HepG2 (cell line): ENCODE measurements at regions not wholly inside any gene's neighbourhood (a gene's known extent, or its start where the extent isn't known, plus 50 kb on each side); places are given as distances from the start of the nearest gene placed in this dataset.
"Not testable (repeated sequence)": the region's sequence is repeated elsewhere in the genome, so short reads cannot be mapped to it uniquely, and the experiment has no call there.

Experiments
- ATAC-seq: fragments of 200-7000 bp; cut with Tn5 transposase; 3 replicates; pipeline ENCODE4 v1.9.1; 2020; ENCODE audit warnings: mild to moderate bottlenecking, moderate library complexity
- BruUV-seq: library from RNA; stranded (reverse); fragments of 400-500 nt; replicated peaks from 2 replicates; lab custom pipeline; 2021; lab: Mats Ljungman, UMichigan
- CTCF ChIA-PET: fragments of 300-600 bp; formaldehyde crosslinking; extraction: SDS; loops from one replicate; lab custom pipeline; 2021; ENCODE audit warnings: low total read pairs, inconsistent platforms, low intra/inter-chr PET ratio; lab: Yijun Ruan, JAX
- POLR2A ChIA-PET: fragments of 350-600 bp; sonication (Branson Sonifier 250); formaldehyde crosslinking; loops from one replicate; lab custom pipeline; 2020; ENCODE audit warnings: antibody characterized with exemption, inconsistent platforms; lab: Yijun Ruan, JAX
- DNase-seq: peaks from one replicate; pipeline ENCODE4 v3.0.0-alpha.2; 2015; ENCODE audit warnings: low spot score
- FAIRE-seq: peaks from 3 replicates; lab custom pipeline; 2011; peaks lifted over from hg19 to GRCh38; lab: Jason Lieb, UNC
- H2AFZ ChIP-seq: one replicate; pipeline ENCODE4 v1.6.1; 2011; ENCODE audit warnings: low read length, inconsistent platforms
- H3K27ac ChIP-seq: fragments of 300-600 bp; 3 replicates; pipeline ENCODE4 v1.8.0; 2011; ENCODE audit warnings: mixed run types, mild to moderate bottlenecking, mixed read lengths, low read length, inconsistent platforms; ENCODE audit not compliant: insufficient read depth; ENCODE audit errors: extremely low read length
- H3K27me3 ChIP-seq, 2 experiments: fragments of 200-600 bp in 1 of 2; 2 replicates in 1 of 2; 3 replicates in 1 of 2; pipeline versions ENCODE4 v1.6.0 to v1.8.0; 2011; ENCODE audit warnings: low read length in 2 of 2, mild to moderate bottlenecking in 2 of 2, moderate library complexity in 2 of 2, inconsistent platforms in 1 of 2; ENCODE audit not compliant: insufficient read depth in 2 of 2, control insufficient read depth in 1 of 2
- H3K36me3 ChIP-seq, 2 experiments: fragments of 200-600 bp in 1 of 2; replicated peaks in 1 of 2; 2 replicates in 1 of 2; 3 replicates in 1 of 2; pipeline versions ENCODE4 v1.5.1 to v1.8.0; 2011; ENCODE audit warnings: low read length in 2 of 2, inconsistent platforms in 1 of 2; ENCODE audit not compliant: insufficient read depth in 2 of 2, control insufficient read depth in 1 of 2
- H3K4me1 ChIP-seq: 2 replicates; pipeline ENCODE4 v1.5.1; 2012; ENCODE audit warnings: low read length, inconsistent platforms; ENCODE audit not compliant: insufficient read depth
- H3K4me2 ChIP-seq: 2 replicates; pipeline ENCODE4 v1.6.0; 2011; ENCODE audit warnings: low read depth, low read length, inconsistent platforms
- H3K4me3 ChIP-seq, 3 experiments: fragments of 200-600 bp in 1 of 3; sonication (generic), shearing (Covaris generic) in 1 of 3; replicated peaks in 1 of 3; 2 replicates each; pipeline ENCODE4 v1.5.1; 2011 to 2016; ENCODE audit warnings: low read length in 3 of 3, inconsistent platforms in 2 of 3, low read depth in 2 of 3, mild to moderate bottlenecking in 2 of 3, control low read depth in 1 of 3, mixed read lengths in 1 of 3; ENCODE audit not compliant: insufficient read depth in 1 of 3
- H3K79me2 ChIP-seq: one replicate; pipeline ENCODE4 v1.6.1; 2011; ENCODE audit warnings: low read length, inconsistent platforms; ENCODE audit not compliant: insufficient read depth
- H3K9ac ChIP-seq: 2 replicates; pipeline ENCODE4 v1.6.0; 2011; ENCODE audit warnings: mild to moderate bottlenecking, low read depth, low read length, inconsistent platforms; ENCODE audit not compliant: insufficient read depth
- H3K9me3 ChIP-seq: 2 replicates; pipeline ENCODE4 v1.5.1; 2012; ENCODE audit warnings: mild to moderate bottlenecking, low read length
- H4K20me1 ChIP-seq: 2 replicates; pipeline ENCODE4 v1.6.0; 2011; ENCODE audit warnings: inconsistent platforms, mild to moderate bottlenecking, low read length, moderate library complexity; ENCODE audit not compliant: insufficient read depth
- ELF4 ChIP-seq: sonication (generic); formaldehyde crosslinking; IDR thresholded peaks from 2 replicates; pipeline ENCODE4 v1.5.0; 2020; ENCODE audit warnings: missing genetic modification reagents, mild to moderate bottlenecking, moderate library complexity, borderline replicate concordance
- GFI1 ChIP-seq: sonication (generic); formaldehyde crosslinking; IDR thresholded peaks from 2 replicates; pipeline ENCODE4 v1.5.0; 2020; ENCODE audit warnings: missing genetic modification reagents, mild to moderate bottlenecking, borderline replicate concordance
- GZF1 ChIP-seq: sonication (generic); formaldehyde crosslinking; IDR thresholded peaks from 2 replicates; pipeline ENCODE4 v1.5.1; 2020; ENCODE audit warnings: mild to moderate bottlenecking, missing genetic modification reagents
- KLF9 ChIP-seq: IDR thresholded peaks from 2 replicates; pipeline ENCODE4 v1.6.1; 2016; ENCODE audit warnings: low read depth
- MBD4 ChIP-seq: IDR thresholded peaks from 2 replicates; pipeline ENCODE4 v1.6.1; 2012; ENCODE audit warnings: low read length, inconsistent platforms, borderline replicate concordance
- NBN ChIP-seq: fragments of 450-650 bp; conservative IDR thresholded peaks from 2 replicates; pipeline ENCODE4 v1.6.1; 2017
- NCOA1 ChIP-seq: sonication (generic); formaldehyde crosslinking; IDR thresholded peaks from 2 replicates; pipeline ENCODE4 v1.9.0; 2021; ENCODE audit warnings: missing genetic modification reagents
- PPARG ChIP-seq: conservative IDR thresholded peaks from 2 replicates; pipeline ENCODE4 v1.6.1; 2016; ENCODE audit warnings: missing biosample characterization, missing genetic modification reagents
- XBP1 ChIP-seq: sonication (generic); formaldehyde crosslinking; IDR thresholded peaks from 2 replicates; pipeline ENCODE4 v1.5.0; 2020; ENCODE audit warnings: missing genetic modification reagents
- ZFP41 ChIP-seq: sonication (generic); formaldehyde crosslinking; IDR thresholded peaks from 2 replicates; pipeline ENCODE4 v1.4.0; 2020; ENCODE audit warnings: mild to moderate bottlenecking, missing genetic modification reagents, borderline replicate concordance
- ZNF781 ChIP-seq: sonication (generic); formaldehyde crosslinking; IDR thresholded peaks from 2 replicates; pipeline ENCODE4 v1.5.1; 2020; ENCODE audit warnings: borderline replicate concordance, mild to moderate bottlenecking, missing genetic modification reagents; ENCODE audit errors: not compliant biosample characterization
- ZSCAN31 ChIP-seq: sonication (generic); formaldehyde crosslinking; IDR thresholded peaks from 2 replicates; pipeline ENCODE4 v1.5.0; 2020; ENCODE audit warnings: low read depth, mild to moderate bottlenecking, missing genetic modification reagents
- WGBS: methylation state at CpG from one replicate; pipeline ENCODE4 v1.1.6; 2017; ENCODE audit warnings: low lambda C conversion rate; 5-methylcytosine and 5-hydroxymethylcytosine counted together
- in situ Hi-C: cut with HindIII; loops from 2 replicates; pipeline ENCODE4 v1.10.0; 2017; ENCODE audit warnings: low pct_unique_long_range_greater_than_20kb; ENCODE audit not compliant: extremely low pct_ligation_motif_present
- intact Hi-C: fragments of 100-400 bp; cut with micrococcal nuclease; formaldehyde crosslinking; loops from one replicate; pipeline ENCODE4 v1.10.0; 2022; ENCODE audit not compliant: unreplicated experiment
- TF ChIP-seq, protein P1 (sequence below): sonication (generic); formaldehyde crosslinking; IDR thresholded peaks from 2 replicates; pipeline ENCODE4 v1.5.0; 2020; ENCODE audit warnings: mild to moderate bottlenecking, missing genetic modification reagents
- TF ChIP-seq, protein P2 (sequence below): sonication (generic); formaldehyde crosslinking; conservative IDR thresholded peaks from 2 replicates; pipeline ENCODE4 v1.4.0; 2020; ENCODE audit warnings: missing genetic modification reagents
- TF ChIP-seq, protein P3 (sequence below): sonication (generic); formaldehyde crosslinking; IDR thresholded peaks from 2 replicates; pipeline ENCODE4 v1.9.0; 2021; ENCODE audit warnings: missing genetic modification reagents, mild to moderate bottlenecking, borderline replicate concordance
- TF ChIP-seq, protein P4 (sequence below): sonication (generic); formaldehyde crosslinking; IDR thresholded peaks from 2 replicates; pipeline ENCODE4 v1.4.0; 2020; ENCODE audit warnings: mild to moderate bottlenecking, low read depth, missing genetic modification reagents

DNA sequence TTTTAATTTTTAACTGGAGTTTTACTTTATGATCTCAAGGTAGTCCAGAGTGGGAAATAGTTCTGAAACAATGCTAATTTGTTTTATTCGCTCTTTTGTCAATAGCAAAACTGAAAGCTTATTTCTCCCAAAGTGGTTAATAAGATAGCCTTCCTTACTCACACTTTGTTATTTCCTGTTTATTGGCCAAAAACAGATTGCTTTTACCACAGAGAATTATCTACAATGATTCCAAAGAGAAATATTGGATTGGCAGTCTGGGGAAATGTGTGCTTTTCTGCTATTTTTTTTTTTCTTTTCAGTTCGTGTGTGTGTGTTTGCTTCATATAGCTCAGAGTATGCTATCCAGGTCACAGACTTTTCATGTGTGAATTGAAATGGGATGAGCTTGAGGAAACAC lies 756.7 kb upstream of the RGMB start:
- Histone ChIP-seq H3K27me3 (no peaks in the 10 kb centered on the region), H2AFZ (no peak overlapping the region), H3K9me3 (peaks cover 8% of the 10 kb centered on the region; the same call in 1 of the 2 replicates), H3K79me2 (no peaks in the 10 kb centered on the region), H3K36me3 (no peaks in the 10 kb centered on the region), H3K27ac (no peak overlapping the region), H3K4me1 (no peaks in the 10 kb centered on the region), H3K9ac (no peak overlapping the region), H3K4me2 (no peak overlapping the region), H3K4me3 (no peak overlapping the region), H4K20me1 (no peaks in the 10 kb centered on the region)
- DNase-seq (no peak), FAIRE-seq (no peak), ATAC-seq (no peak)
- ChIA-PET POLR2A (no interaction called here), CTCF (no interaction called here)
- WGBS: 22% methylated on average over 2 of the region's 2 CpGs
- no peak for TF ChIP-seq GZF1 (CRISPR knock-in tag)
- TF ChIP-seq NBN: no peak
- TF ChIP-seq, protein P1, sequence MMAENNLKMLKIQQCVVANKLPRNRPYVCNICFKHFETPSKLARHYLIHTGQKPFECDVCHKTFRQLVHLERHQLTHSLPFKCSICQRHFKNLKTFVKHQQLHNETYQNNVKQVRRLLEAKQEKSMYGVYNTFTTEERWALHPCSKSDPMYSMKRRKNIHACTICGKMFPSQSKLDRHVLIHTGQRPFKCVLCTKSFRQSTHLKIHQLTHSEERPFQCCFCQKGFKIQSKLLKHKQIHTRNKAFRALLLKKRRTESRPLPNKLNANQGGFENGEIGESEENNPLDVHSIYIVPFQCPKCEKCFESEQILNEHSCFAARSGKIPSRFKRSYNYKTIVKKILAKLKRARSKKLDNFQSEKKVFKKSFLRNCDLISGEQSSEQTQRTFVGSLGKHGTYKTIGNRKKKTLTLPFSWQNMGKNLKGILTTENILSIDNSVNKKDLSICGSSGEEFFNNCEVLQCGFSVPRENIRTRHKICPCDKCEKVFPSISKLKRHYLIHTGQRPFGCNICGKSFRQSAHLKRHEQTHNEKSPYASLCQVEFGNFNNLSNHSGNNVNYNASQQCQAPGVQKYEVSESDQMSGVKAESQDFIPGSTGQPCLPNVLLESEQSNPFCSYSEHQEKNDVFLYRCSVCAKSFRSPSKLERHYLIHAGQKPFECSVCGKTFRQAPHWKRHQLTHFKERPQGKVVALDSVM (CRISPR knock-in tag): no peak
- no peak for TF ChIP-seq ZFP41 (CRISPR knock-in tag)
- TF ChIP-seq, protein P2, sequence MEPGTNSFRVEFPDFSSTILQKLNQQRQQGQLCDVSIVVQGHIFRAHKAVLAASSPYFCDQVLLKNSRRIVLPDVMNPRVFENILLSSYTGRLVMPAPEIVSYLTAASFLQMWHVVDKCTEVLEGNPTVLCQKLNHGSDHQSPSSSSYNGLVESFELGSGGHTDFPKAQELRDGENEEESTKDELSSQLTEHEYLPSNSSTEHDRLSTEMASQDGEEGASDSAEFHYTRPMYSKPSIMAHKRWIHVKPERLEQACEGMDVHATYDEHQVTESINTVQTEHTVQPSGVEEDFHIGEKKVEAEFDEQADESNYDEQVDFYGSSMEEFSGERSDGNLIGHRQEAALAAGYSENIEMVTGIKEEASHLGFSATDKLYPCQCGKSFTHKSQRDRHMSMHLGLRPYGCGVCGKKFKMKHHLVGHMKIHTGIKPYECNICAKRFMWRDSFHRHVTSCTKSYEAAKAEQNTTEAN (CRISPR knock-in tag): no peak
- no peak for TF ChIP-seq ELF4 (CRISPR knock-in tag)
- TF ChIP-seq, protein P3, sequence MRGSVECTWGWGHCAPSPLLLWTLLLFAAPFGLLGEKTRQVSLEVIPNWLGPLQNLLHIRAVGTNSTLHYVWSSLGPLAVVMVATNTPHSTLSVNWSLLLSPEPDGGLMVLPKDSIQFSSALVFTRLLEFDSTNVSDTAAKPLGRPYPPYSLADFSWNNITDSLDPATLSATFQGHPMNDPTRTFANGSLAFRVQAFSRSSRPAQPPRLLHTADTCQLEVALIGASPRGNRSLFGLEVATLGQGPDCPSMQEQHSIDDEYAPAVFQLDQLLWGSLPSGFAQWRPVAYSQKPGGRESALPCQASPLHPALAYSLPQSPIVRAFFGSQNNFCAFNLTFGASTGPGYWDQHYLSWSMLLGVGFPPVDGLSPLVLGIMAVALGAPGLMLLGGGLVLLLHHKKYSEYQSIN (CRISPR knock-in tag): no peak
- TF ChIP-seq XBP1: no peak
- no peak for TF ChIP-seq GFI1
- no peak for TF ChIP-seq MBD4
- no peak for TF ChIP-seq PPARG (CRISPR knock-in tag)
- no peak for TF ChIP-seq ZNF781 (CRISPR knock-in tag)
- TF ChIP-seq, protein P4, sequence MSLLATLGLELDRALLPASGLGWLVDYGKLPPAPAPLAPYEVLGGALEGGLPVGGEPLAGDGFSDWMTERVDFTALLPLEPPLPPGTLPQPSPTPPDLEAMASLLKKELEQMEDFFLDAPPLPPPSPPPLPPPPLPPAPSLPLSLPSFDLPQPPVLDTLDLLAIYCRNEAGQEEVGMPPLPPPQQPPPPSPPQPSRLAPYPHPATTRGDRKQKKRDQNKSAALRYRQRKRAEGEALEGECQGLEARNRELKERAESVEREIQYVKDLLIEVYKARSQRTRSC (CRISPR knock-in tag): no peak
- no peak for TF ChIP-seq NCOA1 (CRISPR knock-in tag)
- TF ChIP-seq ZSCAN31: no peak
- no peak for TF ChIP-seq KLF9 (CRISPR knock-in tag)
- intact Hi-C loops: no loop called here
- BruUV-seq: no TSS peak
- in situ Hi-C loops: no loop called here

DNA sequence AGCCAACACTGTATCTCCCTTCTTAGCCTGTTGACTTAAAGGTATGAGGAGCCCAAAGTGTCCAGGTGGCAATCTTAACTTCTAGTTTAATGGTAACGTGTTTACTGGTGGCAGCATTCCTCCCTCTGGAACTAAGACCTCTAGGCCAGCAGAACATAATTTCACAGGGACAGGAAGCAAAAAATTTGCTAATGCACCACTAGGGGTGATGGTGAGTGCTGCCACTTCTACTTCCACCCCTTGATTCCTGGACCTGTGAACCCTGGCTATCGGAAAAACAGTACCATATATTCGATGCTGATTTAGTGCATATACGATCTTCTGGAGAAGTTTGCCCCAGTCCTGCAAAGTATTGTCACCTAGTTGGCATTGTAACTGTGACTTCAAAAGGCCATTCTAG lies 743.2 kb upstream of the RGMB start:
- POLR2A ChIA-PET: not testable (repeated sequence)

More for the DNA sequence above, 743.2 kb upstream of the RGMB start:
- CTCF ChIA-PET, DNase-seq, H3K27me3 ChIP-seq, H3K4me1 ChIP-seq, in situ Hi-C loops, H3K36me3 ChIP-seq, H3K9ac ChIP-seq, H3K4me2 ChIP-seq, H3K4me3 ChIP-seq, BruUV-seq, H3K9me3 ChIP-seq, H4K20me1 ChIP-seq, H3K79me2 ChIP-seq, intact Hi-C loops, ATAC-seq, H3K27ac ChIP-seq, FAIRE-seq, H2AFZ ChIP-seq: not testable (repeated sequence)
- 21% methylated on average over 4 of the region's 4 CpGs for WGBS
